K562 (cell line): ENCODE measurements at regions not wholly inside any gene's neighbourhood (a gene's known extent, or its start where the extent isn't known, plus 50 kb on each side); places are given as distances from the start of the nearest gene placed in this dataset.
A peak's percentile ranks its signal among the peaks of the same experiment; 100 is the strongest.

ENCODE experiments used
- ATF6 ChIP-seq: sonication (generic); formaldehyde crosslinking; IDR thresholded peaks from 2 replicates; pipeline ENCODE4 v1.4.0; 2020; ENCODE audit warnings: mild to moderate bottlenecking, missing genetic modification reagents
- BACH1 ChIP-seq: fragments of 200-800 bp; sonication (Bioruptor generic); IDR thresholded peaks from 2 replicates; pipeline ENCODE4 v1.6.1; 2016; ENCODE audit warnings: missing genetic modification characterization, missing compliant biosample characterization
- EZH2 ChIP-seq: IDR thresholded peaks from 2 replicates; pipeline ENCODE4 v1.6.1; 2012; ENCODE audit warnings: low read depth, mild to moderate bottlenecking, inconsistent platforms, low read length, borderline replicate concordance
- FOXA1 ChIP-seq: fragments of 450-650 bp; IDR thresholded peaks from 2 replicates; pipeline ENCODE4 v1.6.1; 2016; ENCODE audit warnings: mild to moderate bottlenecking, borderline replicate concordance
- FOXP1 ChIP-seq: sonication (generic); formaldehyde crosslinking; IDR thresholded peaks from 2 replicates; pipeline ENCODE4 v1.8.0; 2022; ENCODE audit warnings: mild to moderate bottlenecking, missing genetic modification reagents
- ILF3 ChIP-seq: fragments of 450-650 bp; IDR thresholded peaks from 2 replicates; pipeline ENCODE4 v1.6.1; 2018; ENCODE audit warnings: antibody characterized with exemption, mild to moderate bottlenecking, moderate library complexity, borderline replicate concordance
- NEUROD1 ChIP-seq: fragments of 150-350 bp; IDR thresholded peaks from 2 replicates; pipeline ENCODE4 v1.6.1; 2014; ENCODE audit warnings: borderline replicate concordance, low read length, low read depth; ENCODE audit not compliant: partially characterized antibody
- OTX1 ChIP-seq: fragments of 450-650 bp; formaldehyde crosslinking; IDR thresholded peaks from 2 replicates; pipeline ENCODE4 v1.4.0; 2022; ENCODE audit warnings: mild to moderate bottlenecking
- PHF8 ChIP-seq: fragments of 200-600 bp; sonication (generic); IDR thresholded peaks from 2 replicates; pipeline ENCODE4 v1.6.1; 2012; ENCODE audit warnings: mixed run types, mild to moderate bottlenecking, inconsistent platforms, low read length, moderate library complexity, borderline replicate concordance
- SMARCA5 ChIP-seq: fragments of 450-650 bp; IDR thresholded peaks from 2 replicates; pipeline ENCODE4 v1.6.1; 2016
- SOX6 ChIP-seq: fragments of 450-650 bp; IDR thresholded peaks from 2 replicates; pipeline ENCODE4 v1.6.1; 2014; ENCODE audit warnings: mild to moderate bottlenecking
- STAT5A ChIP-seq: IDR thresholded peaks from 2 replicates; pipeline ENCODE4 v1.6.1; 2012; ENCODE audit warnings: low read length, inconsistent platforms, borderline replicate concordance
- TAF15 ChIP-seq: fragments of 200-400 bp; formaldehyde crosslinking; IDR thresholded peaks from 2 replicates; pipeline ENCODE4 v1.6.1; 2017; ENCODE audit warnings: mild to moderate bottlenecking, low read depth, low read length, moderate library complexity
- TCF3 ChIP-seq: sonication (generic); formaldehyde crosslinking; IDR thresholded peaks from 2 replicates; pipeline ENCODE4 v1.4.0; 2020; ENCODE audit warnings: mild to moderate bottlenecking, missing genetic modification reagents
- TRIM28 ChIP-seq: fragments of 450-650 bp; IDR thresholded peaks from 2 replicates; pipeline ENCODE4 v1.6.1; 2017
- ZNF217 ChIP-seq: sonication (generic); formaldehyde crosslinking; IDR thresholded peaks from 2 replicates; pipeline ENCODE4 v1.8.0; 2022; ENCODE audit warnings: mild to moderate bottlenecking, missing genetic modification reagents
- ZNF780A ChIP-seq: fragments of 250-450 bp; sonication (Bioruptor Pico); IDR thresholded peaks from 2 replicates; pipeline ENCODE4 v1.5.0; 2021; ENCODE audit warnings: mild to moderate bottlenecking
- TF ChIP-seq, protein P1 (sequence below), 2 experiments: fragments of 450-650 bp; IDR thresholded peaks; 2 replicates each; pipeline ENCODE4 v1.6.1; 2018; ENCODE audit warnings: mild to moderate bottlenecking in 2 of 2, low read depth in 1 of 2; ENCODE audit not compliant: partially characterized antibody in 2 of 2
- TF ChIP-seq, protein P2 (sequence below): sonication (generic); formaldehyde crosslinking; IDR thresholded peaks from 2 replicates; pipeline ENCODE4 v1.8.1; 2023; ENCODE audit warnings: missing genetic modification reagents, mild to moderate bottlenecking, borderline replicate concordance

GRCh38 chr14:49970474-49971147 is 77.7 kb downstream of the ARF6 start (continued):
- TF ChIP-seq ATF6 (CRISPR knock-in tag) = no peak
- no peak for TF ChIP-seq SMARCA5
- TF ChIP-seq ILF3 = no peak
- TF ChIP-seq OTX1 (CRISPR knock-in tag) = no peak
- TF ChIP-seq, protein P1, sequence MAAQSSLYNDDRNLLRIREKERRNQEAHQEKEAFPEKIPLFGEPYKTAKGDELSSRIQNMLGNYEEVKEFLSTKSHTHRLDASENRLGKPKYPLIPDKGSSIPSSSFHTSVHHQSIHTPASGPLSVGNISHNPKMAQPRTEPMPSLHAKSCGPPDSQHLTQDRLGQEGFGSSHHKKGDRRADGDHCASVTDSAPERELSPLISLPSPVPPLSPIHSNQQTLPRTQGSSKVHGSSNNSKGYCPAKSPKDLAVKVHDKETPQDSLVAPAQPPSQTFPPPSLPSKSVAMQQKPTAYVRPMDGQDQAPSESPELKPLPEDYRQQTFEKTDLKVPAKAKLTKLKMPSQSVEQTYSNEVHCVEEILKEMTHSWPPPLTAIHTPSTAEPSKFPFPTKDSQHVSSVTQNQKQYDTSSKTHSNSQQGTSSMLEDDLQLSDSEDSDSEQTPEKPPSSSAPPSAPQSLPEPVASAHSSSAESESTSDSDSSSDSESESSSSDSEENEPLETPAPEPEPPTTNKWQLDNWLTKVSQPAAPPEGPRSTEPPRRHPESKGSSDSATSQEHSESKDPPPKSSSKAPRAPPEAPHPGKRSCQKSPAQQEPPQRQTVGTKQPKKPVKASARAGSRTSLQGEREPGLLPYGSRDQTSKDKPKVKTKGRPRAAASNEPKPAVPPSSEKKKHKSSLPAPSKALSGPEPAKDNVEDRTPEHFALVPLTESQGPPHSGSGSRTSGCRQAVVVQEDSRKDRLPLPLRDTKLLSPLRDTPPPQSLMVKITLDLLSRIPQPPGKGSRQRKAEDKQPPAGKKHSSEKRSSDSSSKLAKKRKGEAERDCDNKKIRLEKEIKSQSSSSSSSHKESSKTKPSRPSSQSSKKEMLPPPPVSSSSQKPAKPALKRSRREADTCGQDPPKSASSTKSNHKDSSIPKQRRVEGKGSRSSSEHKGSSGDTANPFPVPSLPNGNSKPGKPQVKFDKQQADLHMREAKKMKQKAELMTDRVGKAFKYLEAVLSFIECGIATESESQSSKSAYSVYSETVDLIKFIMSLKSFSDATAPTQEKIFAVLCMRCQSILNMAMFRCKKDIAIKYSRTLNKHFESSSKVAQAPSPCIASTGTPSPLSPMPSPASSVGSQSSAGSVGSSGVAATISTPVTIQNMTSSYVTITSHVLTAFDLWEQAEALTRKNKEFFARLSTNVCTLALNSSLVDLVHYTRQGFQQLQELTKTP (IDR thresholded peaks at IDR 0.05; ENCODE audit: low read depth in 1 of 2, partially characterized antibody in 2 of 2) = peak in 1 of 2 experiments; percentile 63
- TF ChIP-seq ZNF780A (CRISPR knock-in tag) = no peak
- TF ChIP-seq PHF8 = peak; percentile 38; the same call in 1 of the 2 replicates
- TF ChIP-seq TAF15 = no peak
- TF ChIP-seq, protein P2, sequence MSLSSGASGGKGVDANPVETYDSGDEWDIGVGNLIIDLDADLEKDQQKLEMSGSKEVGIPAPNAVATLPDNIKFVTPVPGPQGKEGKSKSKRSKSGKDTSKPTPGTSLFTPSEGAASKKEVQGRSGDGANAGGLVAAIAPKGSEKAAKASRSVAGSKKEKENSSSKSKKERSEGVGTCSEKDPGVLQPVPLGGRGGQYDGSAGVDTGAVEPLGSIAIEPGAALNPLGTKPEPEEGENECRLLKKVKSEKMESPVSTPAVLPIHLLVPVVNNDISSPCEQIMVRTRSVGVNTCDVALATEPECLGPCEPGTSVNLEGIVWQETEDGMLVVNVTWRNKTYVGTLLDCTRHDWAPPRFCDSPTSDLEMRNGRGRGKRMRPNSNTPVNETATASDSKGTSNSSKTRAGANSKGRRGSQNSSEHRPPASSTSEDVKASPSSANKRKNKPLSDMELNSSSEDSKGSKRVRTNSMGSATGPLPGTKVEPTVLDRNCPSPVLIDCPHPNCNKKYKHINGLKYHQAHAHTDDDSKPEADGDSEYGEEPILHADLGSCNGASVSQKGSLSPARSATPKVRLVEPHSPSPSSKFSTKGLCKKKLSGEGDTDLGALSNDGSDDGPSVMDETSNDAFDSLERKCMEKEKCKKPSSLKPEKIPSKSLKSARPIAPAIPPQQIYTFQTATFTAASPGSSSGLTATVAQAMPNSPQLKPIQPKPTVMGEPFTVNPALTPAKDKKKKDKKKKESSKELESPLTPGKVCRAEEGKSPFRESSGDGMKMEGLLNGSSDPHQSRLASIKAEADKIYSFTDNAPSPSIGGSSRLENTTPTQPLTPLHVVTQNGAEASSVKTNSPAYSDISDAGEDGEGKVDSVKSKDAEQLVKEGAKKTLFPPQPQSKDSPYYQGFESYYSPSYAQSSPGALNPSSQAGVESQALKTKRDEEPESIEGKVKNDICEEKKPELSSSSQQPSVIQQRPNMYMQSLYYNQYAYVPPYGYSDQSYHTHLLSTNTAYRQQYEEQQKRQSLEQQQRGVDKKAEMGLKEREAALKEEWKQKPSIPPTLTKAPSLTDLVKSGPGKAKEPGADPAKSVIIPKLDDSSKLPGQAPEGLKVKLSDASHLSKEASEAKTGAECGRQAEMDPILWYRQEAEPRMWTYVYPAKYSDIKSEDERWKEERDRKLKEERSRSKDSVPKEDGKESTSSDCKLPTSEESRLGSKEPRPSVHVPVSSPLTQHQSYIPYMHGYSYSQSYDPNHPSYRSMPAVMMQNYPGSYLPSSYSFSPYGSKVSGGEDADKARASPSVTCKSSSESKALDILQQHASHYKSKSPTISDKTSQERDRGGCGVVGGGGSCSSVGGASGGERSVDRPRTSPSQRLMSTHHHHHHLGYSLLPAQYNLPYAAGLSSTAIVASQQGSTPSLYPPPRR (CRISPR knock-in tag) = no peak
- no peak for TF ChIP-seq TRIM28
- peak; percentile 98 for TF ChIP-seq SOX6
- no peak for TF ChIP-seq FOXA1
- 0 out of 2 replicates have a peak, but pooled peaks have one; percentile 23 for TF ChIP-seq FOXP1 (CRISPR knock-in tag)
- no peak for TF ChIP-seq ZNF217 (CRISPR knock-in tag)
- peak; percentile 95 for TF ChIP-seq STAT5A
- TF ChIP-seq BACH1 = peak; percentile 64; the same call in 1 of the 2 replicates
- TF ChIP-seq NEUROD1 = peak; percentile 44
- peak; percentile 89 for TF ChIP-seq TCF3 (CRISPR knock-in tag)
- no peak for TF ChIP-seq EZH2
